Endodermal cell (in vitro differentiated cells): ENCODE measurements at regions not wholly inside any gene's neighbourhood (a gene's known extent, or its start where the extent isn't known, plus 50 kb on each side); places are given as distances from the start of the nearest gene placed in this dataset.

Experiments
- DNase-seq: peaks from one replicate; pipeline ENCODE4 v3.0.0-alpha.2; 2017
- H3K27ac ChIP-seq: 2 replicates; pipeline ENCODE4 v1.5.1; 2013; ENCODE audit warnings: mild to moderate bottlenecking, low read depth, low read length, moderate library complexity
- H3K27me3 ChIP-seq: 2 replicates; pipeline ENCODE4 v1.6.1; 2013; ENCODE audit warnings: mild to moderate bottlenecking, low read length, moderate library complexity; ENCODE audit not compliant: insufficient read depth, control insufficient read depth, poor library complexity, severe bottlenecking
- H3K36me3 ChIP-seq: 2 replicates; pipeline ENCODE4 v1.7.0; 2013; ENCODE audit warnings: mild to moderate bottlenecking, low read length, moderate library complexity; ENCODE audit not compliant: control insufficient read depth, insufficient read depth
- H3K4me1 ChIP-seq: one replicate; pipeline ENCODE4 v1.7.0; 2013; ENCODE audit warnings: low read length; ENCODE audit not compliant: control insufficient read depth, insufficient read depth
- H3K4me3 ChIP-seq: 2 replicates; pipeline ENCODE4 v1.5.1; 2013; ENCODE audit warnings: mild to moderate bottlenecking, low read length, moderate library complexity
- H3K9ac ChIP-seq: 2 replicates; pipeline ENCODE4 v1.6.1; 2013; ENCODE audit warnings: mild to moderate bottlenecking, low read length, moderate library complexity; ENCODE audit not compliant: poor library complexity, severe bottlenecking; ENCODE audit errors: extremely low read depth
- H3K9me3 ChIP-seq: 2 replicates; pipeline ENCODE4 v1.6.1; 2013; ENCODE audit warnings: mild to moderate bottlenecking, low read length, moderate library complexity; ENCODE audit not compliant: control insufficient read depth
- H3K27ac Mint-ChIP-seq: 2 replicates; pipeline ENCODE4 v1.8.0; 2020; ENCODE audit warnings: mixed read lengths
- H3K27me3 Mint-ChIP-seq: 2 replicates; pipeline ENCODE4 v1.8.0; 2021; ENCODE audit warnings: mild to moderate bottlenecking, mixed read lengths; ENCODE audit not compliant: insufficient read depth
- H3K36me3 Mint-ChIP-seq: 2 replicates; pipeline ENCODE4 v1.8.0; 2020; ENCODE audit warnings: low read depth, mixed read lengths
- H3K4me1 Mint-ChIP-seq: 2 replicates; pipeline ENCODE4 v1.8.0; 2020; ENCODE audit warnings: mixed read lengths
- H3K4me3 Mint-ChIP-seq: 2 replicates; pipeline ENCODE4 v1.8.0; 2020; ENCODE audit warnings: mild to moderate bottlenecking, moderate library complexity, mixed read lengths
- H3K9me3 Mint-ChIP-seq: 2 replicates; pipeline ENCODE4 v1.8.0; 2020; ENCODE audit warnings: mild to moderate bottlenecking, mixed read lengths
- CTCF ChIP-seq: fragments of 200-600 bp; sonication (generic); conservative IDR thresholded peaks from 2 replicates; pipeline ENCODE4 v1.5.0; 2021; ENCODE audit warnings: antibody characterized with exemption, mild to moderate bottlenecking
- WGBS, 2 experiments: methylation state at CpG; one replicate each; pipeline versions ENCODE4 v1.1.5 to v1.1.7; 2013; ENCODE audit warnings: missing lambda C conversion rate in 2 of 2, mixed read lengths in 1 of 2; ENCODE audit not compliant: insufficient coverage in 1 of 2, insufficient read length in 1 of 2; 5-methylcytosine and 5-hydroxymethylcytosine counted together

GRCh38 chr1:37274486-37274885 lies 199.9 kb upstream of the ZC3H12A start:
- Histone ChIP-seq H3K36me3 (no peaks in the 10 kb centered on the region), H3K27me3 (no peaks in the 10 kb centered on the region), H3K9ac (no peak overlapping the region), H3K4me1 (no peaks in the 10 kb centered on the region), H3K4me3 (no peak overlapping the region), H3K9me3 (no peaks in the 10 kb centered on the region), H3K27ac (no peak overlapping the region)
- 88 to 92% methylated on average over 5 to 8 of the region's 8 CpGs for WGBS, 2 experiments
- no peak for DNase-seq
- H3K27me3 Mint-ChIP-seq: no peaks in the 10 kb centered on the region
- H3K4me3 Mint-ChIP-seq: no peak overlapping the region
- H3K36me3 Mint-ChIP-seq: no peaks in the 10 kb centered on the region
- no peak overlapping the region for H3K27ac Mint-ChIP-seq
- peaks cover under 1% of the 10 kb centered on the region for H3K9me3 Mint-ChIP-seq
- no peak for TF ChIP-seq CTCF
- no peaks in the 10 kb centered on the region for H3K4me1 Mint-ChIP-seq

DNA sequence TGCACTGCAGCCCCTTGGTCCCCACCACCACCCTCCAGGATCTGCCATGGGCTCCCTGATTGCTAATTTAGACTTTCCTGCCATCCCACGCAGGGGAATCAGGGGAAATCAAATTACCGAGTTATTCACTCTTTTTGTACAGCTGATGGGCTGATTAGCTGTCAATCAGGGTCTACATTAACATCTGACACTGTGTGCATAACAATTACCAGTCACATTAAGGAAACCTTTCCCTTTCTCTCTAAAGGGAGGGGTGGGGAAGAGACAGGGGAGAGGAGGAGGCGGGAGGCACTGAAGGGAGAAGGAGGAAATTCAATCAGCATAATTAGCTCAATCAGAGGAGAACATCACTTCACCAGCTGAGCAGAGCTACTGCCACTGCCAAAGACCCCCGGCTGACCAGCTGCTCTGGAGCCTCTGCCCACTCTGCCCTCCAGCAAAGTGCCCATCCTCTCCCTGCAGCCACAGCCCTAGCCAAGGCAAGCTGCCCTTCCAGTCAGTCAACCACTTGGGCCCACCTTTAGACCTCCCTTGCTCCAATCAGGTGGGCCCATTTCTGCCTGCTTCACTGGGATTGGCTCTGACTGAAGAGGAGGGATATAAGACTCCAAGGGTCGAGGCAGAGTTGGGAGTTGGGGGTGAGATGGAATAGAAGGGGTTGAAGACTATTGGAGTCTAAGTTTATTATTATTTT lies 199.3 kb upstream of the ZC3H12A start:
- Mint-ChIP-seq H3K27me3 (no peaks in the 10 kb centered on the region), H3K27ac (no peak overlapping the region), H3K9me3 (peaks cover 6% of the 10 kb centered on the region), H3K4me3 (no peak overlapping the region), H3K4me1 (no peaks in the 10 kb centered on the region), H3K36me3 (no peaks in the 10 kb centered on the region)
- no peaks in the 10 kb centered on the region for H3K27me3 ChIP-seq
- peak; percentile 78 for DNase-seq
- H3K27ac ChIP-seq: no peak overlapping the region
- 46 to 58% methylated on average over 3 to 4 of the region's 5 CpGs for WGBS, 2 experiments
- no peaks in the 10 kb centered on the region for H3K4me1 ChIP-seq
- no peak for TF ChIP-seq CTCF
- H3K9ac ChIP-seq: no peak overlapping the region
- no peaks in the 10 kb centered on the region for H3K9me3 ChIP-seq
- H3K4me3 ChIP-seq: no peak overlapping the region
- no peaks in the 10 kb centered on the region for H3K36me3 ChIP-seq

DNA sequence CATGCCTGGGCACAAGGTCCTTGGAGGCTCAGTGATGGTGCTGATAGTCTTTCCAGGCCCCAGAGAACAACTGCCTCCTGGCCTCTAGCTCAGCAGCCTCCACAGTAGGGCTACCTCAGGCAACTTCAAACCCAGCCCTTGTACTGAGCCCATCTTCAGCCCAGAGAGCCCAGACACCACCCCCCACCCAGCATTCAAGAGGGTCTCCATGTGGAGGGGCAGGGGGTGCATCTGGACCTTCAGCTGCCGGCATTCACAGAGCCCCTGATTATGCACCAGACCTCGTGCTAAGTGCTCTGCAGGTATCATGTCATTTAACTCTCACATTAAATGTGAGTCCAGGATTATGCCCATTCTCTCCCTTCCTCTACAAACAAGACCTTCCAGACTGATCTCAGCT lies 197.0 kb upstream of the ZC3H12A start:
- Histone ChIP-seq H3K9me3 (no peaks in the 10 kb centered on the region), H3K27ac (no peak overlapping the region), H3K4me1 (no peaks in the 10 kb centered on the region), H3K27me3 (no peaks in the 10 kb centered on the region), H3K4me3 (no peak overlapping the region), H3K36me3 (no peaks in the 10 kb centered on the region), H3K9ac (no peak overlapping the region)
- no peak for DNase-seq
- WGBS, 2 experiments: 85 to 90% methylated on average over 2 of the region's 2 CpGs
- Mint-ChIP-seq H3K4me3 (no peak overlapping the region), H3K27ac (no peak overlapping the region), H3K4me1 (no peaks in the 10 kb centered on the region), H3K36me3 (no peaks in the 10 kb centered on the region), H3K9me3 (peaks cover 14% of the 10 kb centered on the region), H3K27me3 (no peaks in the 10 kb centered on the region)
- no peak for TF ChIP-seq CTCF
